HG02938 (cell line): ENCODE measurements at regions not wholly inside any gene's neighbourhood (a gene's known extent, or its start where the extent isn't known, plus 50 kb on each side); places are given as distances from the start of the nearest gene placed in this dataset.

Experiments
- ATAC-seq: cut with Tn5 transposase; IDR thresholded peaks from one replicate; pipeline ENCODE4 v1.9.1; 2021; ENCODE audit warnings: mild to moderate bottlenecking, moderate library complexity; ENCODE audit not compliant: unreplicated experiment

DNA sequence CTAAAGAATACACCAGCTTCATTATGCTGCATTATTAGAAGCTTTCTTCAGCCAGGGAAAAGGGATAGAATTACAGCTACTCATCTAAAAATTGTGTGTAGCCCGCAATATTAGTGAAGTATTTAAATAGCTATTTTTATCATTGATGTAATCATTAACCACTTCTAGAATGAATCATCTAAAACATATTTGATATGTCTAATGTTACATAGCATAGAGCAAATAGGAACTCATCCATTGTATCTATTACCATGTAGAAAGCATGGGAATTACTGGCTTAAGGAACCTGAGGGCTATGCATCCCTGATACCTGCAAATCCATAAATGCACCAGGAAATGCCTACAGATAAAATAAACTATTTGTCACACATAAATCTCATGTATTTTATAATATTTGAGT is 54.5 kb upstream of the VGLL3 start:
- ATAC-seq = no peak

DNA sequence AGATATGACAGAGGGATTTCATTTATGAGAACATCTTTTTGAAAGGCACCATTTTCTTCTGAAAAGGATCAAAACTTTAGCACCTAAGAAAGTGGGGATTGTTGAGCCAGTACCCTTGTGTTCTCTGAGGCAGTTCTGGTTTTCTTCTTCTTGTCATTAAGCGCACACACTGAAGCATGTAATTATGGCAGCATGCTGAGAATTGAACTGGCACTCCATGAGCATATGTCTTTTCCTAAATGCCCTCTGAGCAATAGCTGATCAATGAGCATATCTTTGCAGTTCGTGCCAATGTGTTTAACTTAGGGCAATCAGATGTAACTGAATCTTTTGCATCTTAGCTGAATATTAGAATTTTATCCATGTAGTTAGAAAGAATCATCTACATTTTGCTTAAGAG is 53.9 kb upstream of the VGLL3 start:
- no peak for ATAC-seq

DNA sequence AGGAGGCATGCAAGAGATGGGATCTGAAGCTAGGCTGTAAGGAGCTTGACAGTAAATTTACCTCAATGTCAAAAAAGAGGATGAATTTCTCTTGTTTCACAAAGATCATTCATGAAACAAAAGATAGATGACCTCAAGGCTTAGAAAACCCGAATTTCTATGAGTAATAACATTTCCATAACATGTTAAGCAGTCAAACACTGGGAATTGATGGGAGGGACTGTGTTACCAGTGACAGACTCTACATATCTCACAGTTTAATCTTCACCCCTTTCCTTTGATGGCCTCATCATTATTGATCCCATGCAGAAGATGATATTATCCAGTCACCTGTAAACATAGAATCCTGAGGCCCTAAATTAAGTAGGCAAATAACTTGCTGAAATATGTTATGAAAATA is 53.5 kb upstream of the VGLL3 start:
- ATAC-seq = no peak

DNA sequence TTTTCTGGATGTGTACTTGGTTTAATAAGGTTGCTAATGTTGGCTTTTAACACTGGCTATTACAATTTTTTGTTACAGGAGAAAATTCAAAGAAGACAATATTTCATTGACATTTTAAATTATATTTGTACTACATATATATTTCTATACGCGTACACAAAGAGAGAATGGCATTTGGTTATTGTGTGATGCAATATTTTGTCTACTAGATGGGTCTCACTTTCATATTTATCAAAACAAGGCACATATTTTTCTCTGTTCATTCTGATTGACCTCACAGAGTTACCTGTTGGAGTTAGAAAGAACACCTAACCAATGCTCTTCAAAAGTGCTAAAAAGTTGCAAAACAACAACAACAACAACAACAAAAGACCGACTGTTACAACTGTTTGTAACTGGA is 50.2 kb upstream of the VGLL3 start:
- ATAC-seq = no peak
